ENCODE measurements at regions not wholly inside any gene's neighbourhood (a gene's known extent, or its start where the extent isn't known, plus 50 kb on each side); places are given as distances from the start of the nearest gene placed in this dataset.

- no peak overlapping the region for H3K4me3 ChIP-seq (ENCODE audit: low read depth, low read length)
- peaks cover 3% of the 10 kb centered on the region for H3K27me3 ChIP-seq (ENCODE audit: control insufficient read depth, insufficient read depth, low read length)
- no peak for TF ChIP-seq CTCF (IDR thresholded peaks at IDR 0.05; ENCODE audit: insufficient read depth, low read length, poor library complexity, severe bottlenecking)
- H3K36me3 ChIP-seq (ENCODE audit: control insufficient read depth, insufficient read depth, low read length), result no peaks in the 10 kb centered on the region
- DNase-seq (ENCODE audit: low read depth), result no peak
Measured at GRCh38 chr1:113278777-113279176, 111.5 kb upstream of the MAGI3 start.

DNA sequence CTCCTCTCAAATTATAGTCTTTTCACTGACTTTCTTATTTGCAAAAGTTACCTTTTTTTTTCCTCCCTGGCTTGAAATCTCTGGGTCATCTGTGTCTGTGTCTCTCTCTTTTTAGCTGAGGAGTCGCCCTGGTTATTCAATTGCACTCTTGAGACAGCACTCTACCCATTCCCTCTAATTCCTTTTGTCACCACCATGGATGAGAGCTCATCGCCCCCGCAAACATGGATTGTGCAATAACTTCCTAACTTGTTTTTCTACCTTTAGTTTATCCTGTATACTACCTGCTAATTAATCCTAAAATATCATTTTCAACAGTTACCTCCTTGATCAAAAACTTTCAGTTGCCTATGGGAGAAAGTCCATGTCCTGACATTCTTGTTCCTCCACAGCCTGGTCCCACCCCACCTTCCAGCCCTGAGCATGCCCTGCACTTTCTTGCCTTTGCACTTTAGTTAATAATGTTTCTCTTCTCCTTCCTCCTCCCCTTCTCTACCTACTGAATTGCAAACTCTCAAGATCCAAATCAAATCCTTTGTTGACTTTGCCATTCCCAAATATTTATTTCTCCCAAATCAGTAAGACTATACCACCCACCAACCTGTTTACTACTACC, 110.4 kb upstream of the MAGI3 start:
- Histone ChIP-seq H3K4me3 (ENCODE audit: low read depth, low read length) (no peak overlapping the region), H3K36me3 (ENCODE audit: control insufficient read depth, insufficient read depth, low read length) (no peaks in the 10 kb centered on the region), H3K27me3 (ENCODE audit: control insufficient read depth, insufficient read depth, low read length) (peaks cover 3% of the 10 kb centered on the region)
- no peak for TF ChIP-seq CTCF (IDR thresholded peaks at IDR 0.05; ENCODE audit: insufficient read depth, low read length, poor library complexity, severe bottlenecking)
- no peak for DNase-seq (ENCODE audit: low read depth)

- DNase-seq (ENCODE audit: low read depth), result no peak
- Histone ChIP-seq H3K27me3 (ENCODE audit: control insufficient read depth, insufficient read depth, low read length) (peaks cover 3% of the 10 kb centered on the region), H3K4me3 (ENCODE audit: low read depth, low read length) (no peak overlapping the region), H3K36me3 (ENCODE audit: control insufficient read depth, insufficient read depth, low read length) (no peaks in the 10 kb centered on the region)
- TF ChIP-seq CTCF (IDR thresholded peaks at IDR 0.05; ENCODE audit: insufficient read depth, low read length, poor library complexity, severe bottlenecking), result no peak
Measured at GRCh38 chr1:113280581-113280980, 109.7 kb upstream of the MAGI3 start.

GRCh38 chr1:113281550-113281949, 108.8 kb upstream of the MAGI3 start:
- Histone ChIP-seq H3K4me3 (ENCODE audit: low read depth, low read length) (no peak overlapping the region), H3K27me3 (ENCODE audit: control insufficient read depth, insufficient read depth, low read length) (peaks cover 3% of the 10 kb centered on the region), H3K36me3 (ENCODE audit: control insufficient read depth, insufficient read depth, low read length) (no peaks in the 10 kb centered on the region)
- DNase-seq (ENCODE audit: low read depth), result no peak
- no peak for TF ChIP-seq CTCF (IDR thresholded peaks at IDR 0.05; ENCODE audit: insufficient read depth, low read length, poor library complexity, severe bottlenecking)

DNA sequence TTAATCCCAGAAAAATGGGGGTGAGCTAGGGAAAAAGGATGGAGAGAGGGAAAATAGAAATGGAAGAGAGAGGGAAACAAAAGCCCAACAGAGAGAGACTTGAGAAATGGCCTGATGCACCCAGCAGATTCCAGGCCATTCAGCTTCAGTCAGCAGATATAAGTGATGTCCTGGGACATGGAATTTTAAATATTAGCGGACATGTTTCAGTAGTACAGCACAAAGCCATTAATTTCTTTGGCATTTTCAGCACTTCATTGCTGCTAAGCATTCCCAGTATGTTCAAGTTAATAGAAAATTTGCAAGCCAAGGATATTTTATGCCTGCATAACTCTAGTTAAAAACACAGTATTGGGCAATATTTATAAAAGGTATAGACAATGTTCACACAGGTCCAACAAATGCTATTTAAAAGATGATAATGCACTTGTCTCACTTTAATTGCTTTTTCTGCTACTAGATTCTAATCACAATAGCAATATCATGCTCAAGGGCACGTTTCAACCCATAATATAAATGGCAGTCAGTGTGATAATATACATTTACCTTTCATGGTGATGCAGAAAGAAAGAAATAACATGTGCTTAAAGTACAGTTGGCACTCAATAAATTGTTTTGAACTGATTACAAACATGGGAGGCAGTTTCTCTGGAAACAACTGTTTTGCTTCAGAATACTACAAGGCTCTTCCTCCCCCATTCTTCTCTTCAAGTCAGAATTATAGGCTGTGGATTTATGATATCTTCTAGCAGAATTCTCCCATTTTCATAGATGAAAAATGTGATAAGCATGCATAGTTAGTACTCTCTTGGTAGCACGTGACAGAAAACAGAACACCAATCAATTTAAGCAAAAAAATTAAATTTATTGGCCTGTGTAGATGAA, 108.1 kb upstream of the MAGI3 start:
- peaks cover 3% of the 10 kb centered on the region for H3K27me3 ChIP-seq (ENCODE audit: control insufficient read depth, insufficient read depth, low read length)
- TF ChIP-seq CTCF (IDR thresholded peaks at IDR 0.05; ENCODE audit: insufficient read depth, low read length, poor library complexity, severe bottlenecking), result no peak
- H3K4me3 ChIP-seq (ENCODE audit: low read depth, low read length), result no peak overlapping the region

More for the DNA sequence above, 108.1 kb upstream of the MAGI3 start:
- DNase-seq (ENCODE audit: low read depth), result no peak
- H3K36me3 ChIP-seq (ENCODE audit: control insufficient read depth, insufficient read depth, low read length), result no peaks in the 10 kb centered on the region
